AG04449 (cell line): ENCODE measurements at regions not wholly inside any gene's neighbourhood (a gene's known extent, or its start where the extent isn't known, plus 50 kb on each side); places are given as distances from the start of the nearest gene placed in this dataset.
A peak's percentile ranks its signal among the peaks of the same experiment; 100 is the strongest.

ENCODE experiments used
- CTCF ChIA-PET: fragments of 350-600 bp; formaldehyde crosslinking; extraction: SDS; loops from one replicate; lab custom pipeline; 2021; ENCODE audit warnings: antibody characterized with exemption; lab: Yijun Ruan, JAX
- POLR2A ChIA-PET: fragments of 400-600, 350-600 bp; formaldehyde crosslinking; extraction: SDS; loops from one replicate; lab custom pipeline; 2020; ENCODE audit warnings: antibody characterized with exemption, inconsistent platforms; lab: Yijun Ruan, JAX
- DNase-seq: peaks from one replicate; pipeline ENCODE4 v3.0.0-alpha.2; 2010; ENCODE audit warnings: low read depth, low spot score
- H3K4me3 ChIP-seq: 2 replicates; pipeline ENCODE4 v1.5.1; 2011; ENCODE audit warnings: low read depth, mild to moderate bottlenecking, control low read depth, low read length
- TF ChIP-seq, protein P1 (sequence below): IDR thresholded peaks from one replicate; pipeline ENCODE4 v1.5.1; 2011; ENCODE audit warnings: mild to moderate bottlenecking, moderate library complexity, low read length, control low read depth, inconsistent platforms; ENCODE audit not compliant: insufficient read depth; ENCODE audit errors: missing control alignments

DNA sequence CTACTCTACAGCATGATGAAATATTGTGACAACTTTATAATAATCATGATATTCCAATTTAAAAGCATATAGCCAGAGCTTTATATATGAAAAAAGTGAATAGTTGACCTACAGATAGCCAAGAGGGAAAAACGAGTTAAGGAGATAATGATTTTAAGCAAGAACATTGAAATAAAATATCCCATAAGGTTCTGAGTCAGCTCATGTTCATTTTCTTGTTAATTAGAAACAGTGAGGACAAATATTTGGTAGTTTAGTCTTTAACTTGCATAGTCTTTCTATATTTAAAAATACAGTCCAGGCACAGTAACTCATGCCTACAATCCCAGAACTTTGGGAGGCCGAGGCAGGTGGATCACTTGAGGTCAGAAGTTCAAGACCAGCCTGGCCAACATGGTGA is 55.8 kb upstream of the CDH6 start:
- no peak for DNase-seq
- TF ChIP-seq, protein P1, sequence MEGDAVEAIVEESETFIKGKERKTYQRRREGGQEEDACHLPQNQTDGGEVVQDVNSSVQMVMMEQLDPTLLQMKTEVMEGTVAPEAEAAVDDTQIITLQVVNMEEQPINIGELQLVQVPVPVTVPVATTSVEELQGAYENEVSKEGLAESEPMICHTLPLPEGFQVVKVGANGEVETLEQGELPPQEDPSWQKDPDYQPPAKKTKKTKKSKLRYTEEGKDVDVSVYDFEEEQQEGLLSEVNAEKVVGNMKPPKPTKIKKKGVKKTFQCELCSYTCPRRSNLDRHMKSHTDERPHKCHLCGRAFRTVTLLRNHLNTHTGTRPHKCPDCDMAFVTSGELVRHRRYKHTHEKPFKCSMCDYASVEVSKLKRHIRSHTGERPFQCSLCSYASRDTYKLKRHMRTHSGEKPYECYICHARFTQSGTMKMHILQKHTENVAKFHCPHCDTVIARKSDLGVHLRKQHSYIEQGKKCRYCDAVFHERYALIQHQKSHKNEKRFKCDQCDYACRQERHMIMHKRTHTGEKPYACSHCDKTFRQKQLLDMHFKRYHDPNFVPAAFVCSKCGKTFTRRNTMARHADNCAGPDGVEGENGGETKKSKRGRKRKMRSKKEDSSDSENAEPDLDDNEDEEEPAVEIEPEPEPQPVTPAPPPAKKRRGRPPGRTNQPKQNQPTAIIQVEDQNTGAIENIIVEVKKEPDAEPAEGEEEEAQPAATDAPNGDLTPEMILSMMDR = no peak
- H3K4me3 ChIP-seq = no peak overlapping the region
- ChIA-PET CTCF (no interaction called here), POLR2A (no interaction called here)

DNA sequence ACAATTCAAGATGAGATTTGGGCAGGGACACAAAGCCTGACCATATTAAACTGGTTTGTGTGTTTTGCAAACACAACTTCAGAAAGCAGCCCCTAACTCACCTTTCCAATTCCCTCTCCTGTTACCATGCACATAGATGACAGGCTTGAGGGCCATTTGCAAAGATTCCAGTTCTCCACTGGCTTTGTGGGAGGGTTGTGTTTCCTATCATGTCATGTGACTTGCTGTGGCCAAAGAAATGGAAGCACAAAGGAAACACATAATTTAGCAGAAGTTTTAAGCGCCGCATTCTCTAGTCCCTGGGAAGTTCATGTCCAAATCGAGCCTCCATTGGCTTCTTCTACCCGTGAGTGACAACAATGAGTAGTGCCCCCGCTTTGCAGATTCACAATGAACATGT is 57.9 kb upstream of the CDH6 start:
- no peak overlapping the region for H3K4me3 ChIP-seq
- ChIA-PET CTCF (no interaction called here), POLR2A (no interaction called here)
- TF ChIP-seq, protein P1 = no peak
- no peak for DNase-seq

DNA sequence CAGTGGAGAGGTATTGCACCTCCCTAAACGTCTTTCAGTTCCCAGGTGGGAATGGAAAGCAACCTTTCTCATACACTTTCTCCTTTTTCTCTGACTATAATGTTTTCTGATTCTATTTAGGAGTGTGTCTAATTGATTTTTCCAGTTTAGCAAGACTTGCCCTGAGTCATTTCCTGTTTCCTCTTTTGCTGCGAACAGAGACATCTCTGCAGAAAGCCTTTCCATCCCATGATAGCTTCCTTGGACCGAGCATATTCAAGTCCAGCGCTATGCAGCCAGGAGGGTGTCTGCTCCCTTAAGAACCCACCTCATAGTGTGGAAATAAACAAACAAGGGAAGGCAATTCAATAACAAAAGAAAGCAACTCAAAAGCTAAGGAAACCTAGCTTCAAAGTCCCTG is 60.0 kb upstream of the CDH6 start:
- no peak overlapping the region for H3K4me3 ChIP-seq
- TF ChIP-seq, protein P1 = no peak
- ChIA-PET POLR2A (no interaction called here), CTCF (interaction anchor here (1.0 kb wide), 1 partner anchor 54 kb away, joined by 3 read pairs; no protein-coding TSS in a partner anchor)
- DNase-seq = peak; percentile 4

DNA sequence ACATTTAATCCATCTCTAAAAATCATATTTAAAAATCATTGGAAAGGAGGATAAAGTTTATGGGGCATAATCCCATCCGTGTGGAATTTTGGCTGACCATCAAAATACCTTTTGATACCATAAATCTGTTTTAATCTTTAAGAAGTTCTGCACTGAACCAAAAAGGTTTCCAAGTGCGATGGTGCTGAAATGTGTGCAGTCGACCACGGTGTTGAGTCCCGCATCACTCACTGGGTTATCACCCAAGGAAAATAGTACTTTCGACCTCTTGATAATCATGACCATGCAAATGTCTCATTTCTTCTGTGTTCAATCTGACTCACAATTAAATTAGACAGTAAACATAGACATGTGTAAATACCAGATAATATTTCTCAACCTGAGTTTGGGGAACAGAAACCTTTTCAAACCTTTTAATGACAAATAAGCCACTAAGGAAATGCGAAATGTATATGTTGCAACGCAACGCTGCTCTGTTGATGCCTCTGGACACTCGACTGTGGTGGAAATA is 62.0 kb upstream of the CDH6 start:
- no peak for DNase-seq
- ChIA-PET POLR2A (no interaction called here), CTCF (no interaction called here)
- TF ChIP-seq, protein P1 = no peak
- H3K4me3 ChIP-seq = no peak overlapping the region

DNA sequence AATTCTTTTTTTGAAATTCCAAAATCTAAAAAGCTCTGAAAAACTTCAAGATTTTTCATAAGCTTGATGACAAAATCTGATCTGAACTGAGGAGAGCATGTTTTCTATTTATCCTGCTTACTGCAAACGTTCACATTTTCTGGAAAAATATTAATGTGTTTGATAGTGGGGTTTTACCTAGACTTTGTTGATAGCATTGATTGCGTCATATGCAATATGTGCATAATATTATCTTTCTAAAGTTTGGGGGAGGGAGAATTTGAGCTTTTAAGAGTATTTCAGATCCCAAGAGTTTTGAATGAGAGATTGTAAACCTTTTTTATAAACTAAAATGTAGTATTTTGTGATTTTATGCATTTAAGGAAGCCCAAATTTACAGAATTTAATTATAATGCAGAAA is 62.8 kb upstream of the CDH6 start:
- ChIA-PET CTCF (no interaction called here), POLR2A (no interaction called here)
- no peak for DNase-seq
- H3K4me3 ChIP-seq = no peak overlapping the region
- TF ChIP-seq, protein P1 = no peak

DNA sequence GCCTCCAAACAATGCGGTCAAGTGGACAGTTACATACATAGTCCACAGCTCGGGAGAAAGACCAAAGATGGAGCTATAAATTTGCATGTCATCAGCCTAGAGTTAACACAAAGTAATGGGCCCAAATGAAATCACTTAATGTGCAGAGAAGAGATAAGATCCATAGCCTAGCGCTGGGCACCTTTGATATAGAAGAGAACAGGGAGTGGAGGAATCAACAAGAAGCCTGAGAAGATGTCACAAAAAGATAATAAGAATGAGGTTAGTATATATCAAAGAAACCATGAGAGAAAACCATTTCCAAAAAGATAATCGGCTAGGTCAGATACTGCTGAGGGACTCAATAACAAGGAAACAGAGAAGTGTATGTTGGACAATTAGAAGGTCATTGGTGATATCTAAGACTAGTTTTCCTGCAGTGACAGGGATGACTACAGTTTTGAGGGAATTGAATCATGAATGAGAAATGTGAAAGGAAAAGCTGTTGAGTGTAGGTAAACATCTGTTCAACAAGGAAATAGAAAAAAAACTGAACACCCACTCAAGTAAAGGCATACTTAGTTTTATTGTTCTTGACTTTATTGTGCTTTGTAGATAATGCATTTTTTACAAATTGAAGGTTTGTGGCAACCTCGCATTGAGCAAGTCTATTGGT is 68.7 kb upstream of the CDH6 start:
- POLR2A ChIA-PET = no interaction called here
- H3K4me3 ChIP-seq = no peak overlapping the region
- CTCF ChIA-PET = no interaction called here
- no peak for DNase-seq
- TF ChIP-seq, protein P1 = no peak
